Mesenchymal stem cell (in vitro differentiated cells and primary cell): ENCODE measurements at regions not wholly inside any gene's neighbourhood (a gene's known extent, or its start where the extent isn't known, plus 50 kb on each side); places are given as distances from the start of the nearest gene placed in this dataset.

ENCODE experiments used
- DNase-seq: peaks from one replicate; pipeline ENCODE4 v3.0.0-alpha.2; 2013
- H2AFZ ChIP-seq: one replicate; pipeline ENCODE4 v1.6.1; 2013; ENCODE audit warnings: low read depth, mild to moderate bottlenecking, control low read depth, inconsistent platforms, low read length, moderate library complexity
- H2AK5ac ChIP-seq: 2 replicates; pipeline ENCODE4 v1.6.1; 2013; ENCODE audit warnings: low read length, moderate library complexity, mild to moderate bottlenecking, inconsistent platforms; ENCODE audit not compliant: severe bottlenecking
- H2BK120ac ChIP-seq: one replicate; pipeline ENCODE4 v1.6.1; 2013; ENCODE audit warnings: low read depth, mild to moderate bottlenecking, inconsistent platforms, low read length, moderate library complexity
- H2BK12ac ChIP-seq, 2 experiments: one replicate each; pipeline ENCODE4 v1.6.1; 2013; ENCODE audit warnings: inconsistent platforms in 2 of 2, low read length in 2 of 2, mild to moderate bottlenecking in 2 of 2, moderate library complexity in 2 of 2, control low read depth in 1 of 2
- H2BK15ac ChIP-seq: one replicate; pipeline ENCODE4 v1.6.1; 2013; ENCODE audit warnings: mild to moderate bottlenecking, low read depth, inconsistent platforms; ENCODE audit not compliant: poor library complexity, severe bottlenecking
- H2BK5ac ChIP-seq: 2 replicates; pipeline ENCODE4 v1.6.1; 2013; ENCODE audit warnings: low read depth, mild to moderate bottlenecking, low read length, control low read depth, inconsistent platforms; ENCODE audit not compliant: poor library complexity, severe bottlenecking
- H3K14ac ChIP-seq, 2 experiments: one replicate each; pipeline ENCODE4 v1.6.1; 2013; ENCODE audit warnings: inconsistent platforms in 2 of 2, low read length in 2 of 2, control low read depth in 1 of 2, mild to moderate bottlenecking in 1 of 2, moderate library complexity in 1 of 2
- H3K18ac ChIP-seq, 2 experiments: one replicate each; pipeline ENCODE4 v1.6.1; 2013; ENCODE audit warnings: inconsistent platforms in 2 of 2, low read length in 2 of 2, control low read depth in 1 of 2, low read depth in 1 of 2, mild to moderate bottlenecking in 1 of 2
- H3K23ac ChIP-seq, 2 experiments: one replicate each; pipeline ENCODE4 v1.6.1; 2013; ENCODE audit warnings: inconsistent platforms in 2 of 2, low read length in 2 of 2, mild to moderate bottlenecking in 2 of 2, moderate library complexity in 2 of 2, control low read depth in 1 of 2
- H3K27ac ChIP-seq: 2 replicates; pipeline ENCODE4 v1.5.1; 2013; ENCODE audit warnings: mild to moderate bottlenecking, moderate library complexity, low read length, control low read depth, inconsistent platforms; ENCODE audit not compliant: poor library complexity, severe bottlenecking
- H3K27me3 ChIP-seq, 2 experiments: 2 replicates each; pipeline versions ENCODE4 v1.6.1 to v1.7.0; 2013; ENCODE audit warnings: low read length in 2 of 2, mild to moderate bottlenecking in 2 of 2, moderate library complexity in 2 of 2, control low read depth in 1 of 2, inconsistent platforms in 1 of 2; ENCODE audit not compliant: control insufficient read depth in 1 of 2, insufficient read depth in 1 of 2
- H3K36me3 ChIP-seq, 2 experiments: 2 replicates each; pipeline versions ENCODE4 v1.6.1 to v1.7.0; 2013; ENCODE audit warnings: low read length in 2 of 2, control low read depth in 1 of 2, inconsistent platforms in 1 of 2, low read depth in 1 of 2, mild to moderate bottlenecking in 1 of 2; ENCODE audit not compliant: insufficient read depth in 2 of 2, control insufficient read depth in 1 of 2
- H3K4ac ChIP-seq, 2 experiments: one replicate each; pipeline ENCODE4 v1.6.1; 2013; ENCODE audit warnings: inconsistent platforms in 2 of 2, low read length in 2 of 2, mild to moderate bottlenecking in 2 of 2, moderate library complexity in 2 of 2, control low read depth in 1 of 2, low read depth in 1 of 2
- H3K4me1 ChIP-seq: 2 replicates; pipeline ENCODE4 v1.6.1; 2013; ENCODE audit warnings: low read depth, low read length, control low read depth; ENCODE audit not compliant: control insufficient read depth, insufficient read depth
- H3K4me2 ChIP-seq: 2 replicates; pipeline ENCODE4 v1.6.1; 2013; ENCODE audit warnings: low read length, mild to moderate bottlenecking, inconsistent platforms; ENCODE audit not compliant: poor library complexity, severe bottlenecking
- H3K4me3 ChIP-seq, 2 experiments: 2 replicates each; pipeline versions ENCODE4 v1.5.1 to v1.7.0; 2013; ENCODE audit warnings: low read length in 2 of 2, mild to moderate bottlenecking in 2 of 2, control low read depth in 1 of 2, low read depth in 1 of 2; ENCODE audit not compliant: insufficient read depth in 1 of 2
- H3K79me1 ChIP-seq: replicated peaks from 2 replicates; pipeline ENCODE4 v1.6.1; 2013; ENCODE audit warnings: mild to moderate bottlenecking, control low read depth, low read length, inconsistent platforms; ENCODE audit not compliant: poor library complexity, severe bottlenecking
- H3K9ac ChIP-seq: 2 replicates; pipeline ENCODE4 v1.7.0; 2013; ENCODE audit warnings: mild to moderate bottlenecking, low read length, moderate library complexity
- H3K9me3 ChIP-seq: 2 replicates; pipeline ENCODE4 v1.7.0; 2013; ENCODE audit warnings: mild to moderate bottlenecking, low read length; ENCODE audit not compliant: control insufficient read depth
- H4K8ac ChIP-seq: one replicate; pipeline ENCODE4 v1.6.1; 2013; ENCODE audit warnings: inconsistent platforms, mild to moderate bottlenecking, low read length, moderate library complexity
- H4K91ac ChIP-seq: one replicate; pipeline ENCODE4 v1.6.1; 2013; ENCODE audit warnings: mild to moderate bottlenecking, low read length, inconsistent platforms
- WGBS: methylation state at CpG from one replicate; pipeline ENCODE4 v1.1.7; 2013; ENCODE audit warnings: mixed read lengths; 5-methylcytosine and 5-hydroxymethylcytosine counted together

- Histone ChIP-seq H2BK15ac (no peak overlapping the region), H3K27ac (no peak overlapping the region), H2BK120ac (no peak overlapping the region), H3K4me1 (no peaks in the 10 kb centered on the region), H3K14ac (no peak overlapping the region), H3K4ac (no peak overlapping the region), H2AK5ac (no peak overlapping the region), H3K9ac (no peak overlapping the region), H3K27me3 (peaks cover 31 to 52% of the 10 kb centered on the region in 2 experiments), H3K18ac (no peak overlapping the region), H3K79me1 (no peaks in the 10 kb centered on the region), H3K4me3 (no peak overlapping the region), H3K9me3 (peaks cover 4% of the 10 kb centered on the region), H4K8ac (no peak overlapping the region), H3K23ac (no peak overlapping the region), H3K4me2 (no peak overlapping the region), H3K36me3 (no peaks in the 10 kb centered on the region), H2AFZ (no peak overlapping the region), H2BK12ac (no peak overlapping the region), H4K91ac (no peak overlapping the region), H2BK5ac (no peak overlapping the region)
- WGBS, result 50% methylated on average over 6 of the region's 6 CpGs
- DNase-seq, result no peak
Observed at GRCh38 chr1:50347933-50348332, 75.3 kb downstream of the DMRTA2 start.

- 77% methylated on average over 7 of the region's 7 CpGs for WGBS
- no peak overlapping the region for H2AFZ ChIP-seq
- no peaks in the 10 kb centered on the region for H3K79me1 ChIP-seq
- no peak overlapping the region for H3K4me3 ChIP-seq
- no peak overlapping the region for H3K27ac ChIP-seq
- H3K9ac ChIP-seq, result no peak overlapping the region
- no peaks in the 10 kb centered on the region for H3K36me3 ChIP-seq
- H4K8ac ChIP-seq, result no peak overlapping the region
- H2BK12ac ChIP-seq, result no peak overlapping the region
- H4K91ac ChIP-seq, result no peak overlapping the region
- no peak overlapping the region for H3K14ac ChIP-seq
- peaks cover 39 to 65% of the 10 kb centered on the region in 2 experiments for H3K27me3 ChIP-seq
- peak overlapping the region; percentile 24 for H2BK5ac ChIP-seq
- H2BK15ac ChIP-seq, result no peak overlapping the region
- no peak overlapping the region for H3K23ac ChIP-seq
- H3K9me3 ChIP-seq, result peaks cover 4% of the 10 kb centered on the region
- DNase-seq, result no peak
- no peak overlapping the region for H3K4ac ChIP-seq
- H3K18ac ChIP-seq, result no peak overlapping the region
- no peaks in the 10 kb centered on the region for H3K4me1 ChIP-seq
- no peak overlapping the region for H2BK120ac ChIP-seq
- no peak overlapping the region for H3K4me2 ChIP-seq
- H2AK5ac ChIP-seq, result no peak overlapping the region
Observed at GRCh38 chr1:50346621-50347020, 76.6 kb downstream of the DMRTA2 start.

DNA sequence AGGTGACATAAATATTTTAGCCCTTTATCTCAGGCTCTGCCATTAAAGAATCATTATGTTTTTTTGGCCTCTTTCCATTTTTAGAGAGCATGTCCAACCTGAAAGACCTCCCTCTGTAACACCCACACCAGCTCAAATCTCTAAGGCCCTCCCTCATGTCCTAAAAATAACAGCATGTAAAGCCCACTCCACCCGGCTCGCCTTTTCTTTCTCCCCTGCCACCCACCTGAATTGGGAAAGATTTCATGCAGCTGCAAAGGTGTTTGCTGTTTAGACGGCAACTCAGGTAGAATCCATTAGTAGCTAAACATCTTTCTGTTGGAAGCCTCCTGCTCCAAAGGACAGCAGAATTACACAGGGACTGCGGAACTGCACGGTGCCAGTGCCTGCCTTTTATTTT, 79.9 kb downstream of the DMRTA2 start:
- H2BK12ac ChIP-seq, result no peak overlapping the region
- H3K18ac ChIP-seq, result no peak overlapping the region
- DNase-seq, result no peak
- H3K9me3 ChIP-seq, result peaks cover 4% of the 10 kb centered on the region
- H3K36me3 ChIP-seq, result no peaks in the 10 kb centered on the region
- H3K27ac ChIP-seq, result no peak overlapping the region
- H3K14ac ChIP-seq, result no peak overlapping the region
- H4K8ac ChIP-seq, result no peak overlapping the region
- H2BK120ac ChIP-seq, result no peak overlapping the region
- 87% methylated on average over 5 of the region's 5 CpGs for WGBS
- H2AFZ ChIP-seq, result no peak overlapping the region
- no peak overlapping the region for H3K23ac ChIP-seq
- no peak overlapping the region for H4K91ac ChIP-seq
- no peak overlapping the region for H3K4me2 ChIP-seq
- H3K79me1 ChIP-seq, result no peaks in the 10 kb centered on the region
- H2BK5ac ChIP-seq, result no peak overlapping the region
- H3K4me1 ChIP-seq, result no peaks in the 10 kb centered on the region
- H3K27me3 ChIP-seq, result peaks cover 43 to 60% of the 10 kb centered on the region in 2 experiments
- no peak overlapping the region for H3K9ac ChIP-seq
- H3K4ac ChIP-seq, result no peak overlapping the region
- H2AK5ac ChIP-seq, result no peak overlapping the region
- H2BK15ac ChIP-seq, result no peak overlapping the region
- no peak overlapping the region for H3K4me3 ChIP-seq

GRCh38 chr1:50342525-50342924, 80.7 kb downstream of the DMRTA2 start:
- H2BK5ac ChIP-seq, result no peak overlapping the region
- H3K9me3 ChIP-seq, result peaks cover 4% of the 10 kb centered on the region
- no peak overlapping the region for H3K4ac ChIP-seq
- no peak overlapping the region for H3K18ac ChIP-seq
- no peak overlapping the region for H2AK5ac ChIP-seq
- no peaks in the 10 kb centered on the region for H3K79me1 ChIP-seq
- H3K27me3 ChIP-seq, result peaks cover 43 to 58% of the 10 kb centered on the region in 2 experiments
- no peak overlapping the region for H3K4me2 ChIP-seq
- no peaks in the 10 kb centered on the region for H3K4me1 ChIP-seq
- H3K9ac ChIP-seq, result no peak overlapping the region
- H3K36me3 ChIP-seq, result no peaks in the 10 kb centered on the region
- no peak overlapping the region for H3K14ac ChIP-seq
- no peak overlapping the region for H3K23ac ChIP-seq
- no peak for DNase-seq
- no peak overlapping the region for H4K8ac ChIP-seq
- H3K4me3 ChIP-seq, result no peak overlapping the region
- H4K91ac ChIP-seq, result no peak overlapping the region
- no peak overlapping the region for H3K27ac ChIP-seq
- no peak overlapping the region for H2BK120ac ChIP-seq
- H2BK12ac ChIP-seq, result no peak overlapping the region
- H2BK15ac ChIP-seq, result no peak overlapping the region
- H2AFZ ChIP-seq, result no peak overlapping the region
